Endothelial cell of umbilical vein (primary cell): ENCODE measurements at regions not wholly inside any gene's neighbourhood (a gene's known extent, or its start where the extent isn't known, plus 50 kb on each side); places are given as distances from the start of the nearest gene placed in this dataset.

ENCODE experiments used
- CTCF ChIP-seq, 2 donors: IDR thresholded peaks; 1 replicate in 1 of 2; 2 replicates in 1 of 2; pipeline ENCODE4 v1.5.1; 2011; ENCODE audit warnings: low read length in 2 of 2, mild to moderate bottlenecking in 2 of 2, moderate library complexity in 2 of 2, control low read depth in 1 of 2, inconsistent platforms in 1 of 2, low read depth in 1 of 2; ENCODE audit not compliant: insufficient read depth in 1 of 2; ENCODE audit errors: extremely low read depth in 1 of 2
- POLR2A ChIP-seq: IDR thresholded peaks from 2 replicates; pipeline ENCODE4 v1.6.1; 2012; ENCODE audit warnings: low read depth, mild to moderate bottlenecking, control low read depth, low read length

- TF ChIP-seq CTCF (IDR thresholded peaks at IDR 0.05; ENCODE audit: extremely low read depth in 1 of 2, insufficient read depth in 1 of 2, low read depth in 1 of 2, low read length in 2 of 2) (no peak), POLR2A (no peak)
Observed at GRCh38 chr3:139248593-139249255, 95.1 kb upstream of the MRPS22 start.
